ENCODE measurements at regions not wholly inside any gene's neighbourhood (a gene's known extent, or its start where the extent isn't known, plus 50 kb on each side); places are given as distances from the start of the nearest gene placed in this dataset.
A peak's percentile ranks its signal among the peaks of the same experiment; 100 is the strongest.

- Histone ChIP-seq H3K27me3 (no peaks in the 10 kb centered on the region), H3K36me3 (no peaks in the 10 kb centered on the region), H3K4me1 (ENCODE audit: insufficient read depth) (peaks cover 23% of the 10 kb centered on the region), H3K4me3 (no peak overlapping the region), H3K9me3 (no peaks in the 10 kb centered on the region), H3K27ac (no peak overlapping the region)
- WGBS, 3 donors = 10 to 29% (median 12%) methylated on average over 5 of the region's 5 CpGs
- TF ChIP-seq CTCF (IDR thresholded peaks at IDR 0.05) (no peak), EP300 (IDR thresholded peaks at IDR 0.05) (no peak), POLR2A (IDR thresholded peaks at IDR 0.05) (no peak)
- no peak for DNase-seq
- intact Hi-C loops (cut with DNase I) = no loop called here
Measured at GRCh38 chr3:64761729-64762128, 73.9 kb upstream of the ADAMTS9 start.

GRCh38 chr3:64760258-64760657 lies 72.5 kb upstream of the ADAMTS9 start:
- intact Hi-C loops (cut with DNase I) = no loop called here
- TF ChIP-seq POLR2A (IDR thresholded peaks at IDR 0.05) (no peak), CTCF (IDR thresholded peaks at IDR 0.05) (no peak), EP300 (IDR thresholded peaks at IDR 0.05) (no peak)

GRCh38 chr3:64759811-64760210 lies 72.0 kb upstream of the ADAMTS9 start:
- TF ChIP-seq EP300 (IDR thresholded peaks at IDR 0.05) (no peak), CTCF (IDR thresholded peaks at IDR 0.05) (no peak), POLR2A (IDR thresholded peaks at IDR 0.05) (no peak)
- Histone ChIP-seq H3K27me3 (no peaks in the 10 kb centered on the region), H3K36me3 (no peaks in the 10 kb centered on the region), H3K9me3 (no peaks in the 10 kb centered on the region), H3K27ac (no peak overlapping the region), H3K4me3 (no peak overlapping the region), H3K4me1 (ENCODE audit: insufficient read depth) (peaks cover 24% of the 10 kb centered on the region)
- 55 to 66% (median 64%) methylated on average over 2 of the region's 2 CpGs for WGBS, 3 donors
- no peak for DNase-seq
- intact Hi-C loops (cut with DNase I) = no loop called here

More at GRCh38 chr3:64760258-64760657, 72.5 kb upstream of the ADAMTS9 start:
- H3K27me3 ChIP-seq = no peaks in the 10 kb centered on the region
- WGBS, 3 donors = 77 to 96% (median 81%) methylated on average over 5 of the region's 5 CpGs
- peaks cover 24% of the 10 kb centered on the region for H3K4me1 ChIP-seq (ENCODE audit: insufficient read depth)
- DNase-seq = no peak
- H3K4me3 ChIP-seq = no peak overlapping the region
- H3K9me3 ChIP-seq = no peaks in the 10 kb centered on the region
- no peaks in the 10 kb centered on the region for H3K36me3 ChIP-seq
- H3K27ac ChIP-seq = no peak overlapping the region

- Histone ChIP-seq H3K27ac (peak overlapping the region in 1 of 2 donors; percentile 1), H3K4me3 (no peak overlapping the region), H3K36me3 (no peaks in the 10 kb centered on the region), H3K9me3 (no peaks in the 10 kb centered on the region), H3K27me3 (no peaks in the 10 kb centered on the region), H3K4me1 (ENCODE audit: insufficient read depth) (peaks cover 16% of the 10 kb centered on the region)
- no peak for TF ChIP-seq POLR2A (IDR thresholded peaks at IDR 0.05)
- no peak for TF ChIP-seq EP300 (IDR thresholded peaks at IDR 0.05)
- no peak for TF ChIP-seq CTCF (IDR thresholded peaks at IDR 0.05)
- WGBS, 3 donors = 80 to 89% (median 85%) methylated on average over 2 of the region's 2 CpGs
- no peak for DNase-seq
- intact Hi-C loops (cut with DNase I) = no loop called here
Measured at GRCh38 chr3:64756398-64756986, 68.7 kb upstream of the ADAMTS9 start.

All from ovary (tissue), 7 donors.